Transverse colon (tissue), 4 donors: ENCODE measurements at regions not wholly inside any gene's neighbourhood (a gene's known extent, or its start where the extent isn't known, plus 50 kb on each side); places are given as distances from the start of the nearest gene placed in this dataset.

Source experiments
- EP300 ChIP-seq: sonication (generic); formaldehyde crosslinking; IDR thresholded peaks from one replicate; pipeline ENCODE4 v1.6.1; 2017; ENCODE audit warnings: antibody characterized with exemption, low read depth
- POLR2AphosphoS5 ChIP-seq, 3 donors: sonication (generic); formaldehyde crosslinking; IDR thresholded peaks; one replicate each; pipeline ENCODE4 v1.6.1; 2016; ENCODE audit warnings: antibody characterized with exemption in 3 of 3
- TF ChIP-seq, protein P1 (sequence below), 5 experiments: fragments of 200-600 bp in 3 of 5; fragments of 450-650 bp in 2 of 5; sonication (generic) in 3 of 5; IDR thresholded peaks; 1 replicate in 2 of 5; 2 replicates in 3 of 5; pipeline ENCODE4 v1.5.1; 2016 to 2017; ENCODE audit warnings: antibody characterized with exemption in 5 of 5, inconsistent platforms in 3 of 5, mild to moderate bottlenecking in 2 of 5, moderate library complexity in 1 of 5

DNA sequence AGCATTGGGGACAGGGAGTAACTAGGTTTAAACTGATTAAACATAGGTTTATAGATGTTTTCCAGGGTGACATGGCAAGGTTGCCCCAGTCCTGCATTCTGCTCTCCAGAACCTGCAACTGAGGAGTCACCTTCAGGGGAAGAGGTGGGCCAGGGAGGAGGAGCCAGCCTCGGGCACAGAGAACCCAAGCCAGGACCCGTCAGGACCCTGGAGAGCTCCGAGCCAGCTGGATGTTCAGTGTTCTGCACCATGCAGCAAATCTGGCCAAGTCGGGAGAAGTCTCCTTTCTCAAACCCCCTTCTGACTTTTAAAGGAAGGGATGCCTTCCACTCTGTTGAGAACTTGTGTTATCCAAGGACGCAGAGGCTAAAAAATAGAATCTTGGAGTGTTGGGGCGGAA, 62.1 kb upstream of the SLC6A11 start:
- TF ChIP-seq, protein P1, sequence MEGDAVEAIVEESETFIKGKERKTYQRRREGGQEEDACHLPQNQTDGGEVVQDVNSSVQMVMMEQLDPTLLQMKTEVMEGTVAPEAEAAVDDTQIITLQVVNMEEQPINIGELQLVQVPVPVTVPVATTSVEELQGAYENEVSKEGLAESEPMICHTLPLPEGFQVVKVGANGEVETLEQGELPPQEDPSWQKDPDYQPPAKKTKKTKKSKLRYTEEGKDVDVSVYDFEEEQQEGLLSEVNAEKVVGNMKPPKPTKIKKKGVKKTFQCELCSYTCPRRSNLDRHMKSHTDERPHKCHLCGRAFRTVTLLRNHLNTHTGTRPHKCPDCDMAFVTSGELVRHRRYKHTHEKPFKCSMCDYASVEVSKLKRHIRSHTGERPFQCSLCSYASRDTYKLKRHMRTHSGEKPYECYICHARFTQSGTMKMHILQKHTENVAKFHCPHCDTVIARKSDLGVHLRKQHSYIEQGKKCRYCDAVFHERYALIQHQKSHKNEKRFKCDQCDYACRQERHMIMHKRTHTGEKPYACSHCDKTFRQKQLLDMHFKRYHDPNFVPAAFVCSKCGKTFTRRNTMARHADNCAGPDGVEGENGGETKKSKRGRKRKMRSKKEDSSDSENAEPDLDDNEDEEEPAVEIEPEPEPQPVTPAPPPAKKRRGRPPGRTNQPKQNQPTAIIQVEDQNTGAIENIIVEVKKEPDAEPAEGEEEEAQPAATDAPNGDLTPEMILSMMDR (IDR thresholded peaks at IDR 0.05), result no peak
- TF ChIP-seq POLR2AphosphoS5 (IDR thresholded peaks at IDR 0.05), result no peak
- no peak for TF ChIP-seq EP300
